NCI-H526 treated with DMSO at 0.1 percent for 48 hours (cell line): ENCODE measurements at regions not wholly inside any gene's neighbourhood (a gene's known extent, or its start where the extent isn't known, plus 50 kb on each side); places are given as distances from the start of the nearest gene placed in this dataset.
"Not testable (repeated sequence)": the region's sequence is repeated elsewhere in the genome, so short reads cannot be mapped to it uniquely, and the experiment has no call there.

Experiments
- DNase-seq: peaks from one replicate; lab custom pipeline; 2025; lab: John Stamatoyannopoulos, UW

DNA sequence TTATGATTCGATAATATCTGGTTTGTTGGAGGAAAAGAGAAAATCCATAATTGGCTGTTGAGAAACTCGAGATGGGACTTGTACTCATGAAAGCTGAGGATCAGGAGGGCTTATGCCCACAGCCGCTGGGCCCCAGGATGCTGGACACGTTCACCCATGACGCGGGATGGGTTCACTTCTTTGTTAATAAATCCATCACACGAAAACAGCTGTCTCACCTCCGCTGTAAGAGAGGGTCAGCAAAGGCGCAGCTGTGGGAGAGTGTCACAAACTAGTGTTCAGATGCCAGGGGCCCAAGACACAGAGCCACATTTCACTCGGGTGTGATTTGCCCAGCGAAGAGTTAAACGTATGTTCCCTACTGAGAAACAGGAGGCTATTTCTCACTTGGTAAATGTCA is 315.1 kb downstream of the THBS2 start:
- no peak for DNase-seq

DNA sequence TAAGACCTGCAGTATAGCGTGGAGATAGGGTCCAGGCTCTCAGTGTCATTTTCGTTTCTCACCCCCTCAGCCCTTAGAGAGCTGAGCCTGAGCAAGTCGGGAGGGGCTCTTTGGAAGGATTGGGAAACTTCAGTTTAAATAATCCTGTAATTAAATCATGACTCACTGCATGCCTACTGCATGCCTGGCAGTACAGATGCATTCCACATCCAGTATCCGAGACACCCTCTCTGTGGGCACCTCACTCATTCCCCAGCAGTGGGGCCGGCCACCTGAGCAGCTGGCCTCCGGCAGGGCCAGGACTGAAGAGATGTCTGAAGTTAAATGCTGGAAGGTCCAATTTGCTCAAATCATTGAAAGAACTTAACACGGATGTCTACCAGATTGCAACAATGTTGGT is 316.6 kb downstream of the THBS2 start:
- DNase-seq: no peak

DNA sequence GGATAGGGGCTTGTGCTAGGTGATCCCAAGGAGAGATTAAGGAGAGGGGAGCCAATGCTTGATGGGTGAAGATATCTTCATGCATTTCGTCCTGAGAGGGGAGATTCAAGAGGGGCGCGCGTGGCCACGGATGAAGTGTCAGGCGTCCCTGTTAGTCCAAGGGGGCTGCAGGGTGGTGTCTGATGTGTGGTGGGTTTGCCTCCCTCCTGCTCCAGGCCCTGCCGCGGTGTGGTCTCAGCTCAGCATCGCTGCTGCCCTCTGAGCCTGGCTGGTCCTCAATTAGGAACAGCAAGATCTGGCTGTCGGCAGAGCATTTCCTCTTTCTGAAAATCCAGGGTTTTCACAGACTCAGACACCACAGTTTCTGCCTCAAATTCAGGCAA is 318.0 kb downstream of the THBS2 start:
- no peak for DNase-seq

DNA sequence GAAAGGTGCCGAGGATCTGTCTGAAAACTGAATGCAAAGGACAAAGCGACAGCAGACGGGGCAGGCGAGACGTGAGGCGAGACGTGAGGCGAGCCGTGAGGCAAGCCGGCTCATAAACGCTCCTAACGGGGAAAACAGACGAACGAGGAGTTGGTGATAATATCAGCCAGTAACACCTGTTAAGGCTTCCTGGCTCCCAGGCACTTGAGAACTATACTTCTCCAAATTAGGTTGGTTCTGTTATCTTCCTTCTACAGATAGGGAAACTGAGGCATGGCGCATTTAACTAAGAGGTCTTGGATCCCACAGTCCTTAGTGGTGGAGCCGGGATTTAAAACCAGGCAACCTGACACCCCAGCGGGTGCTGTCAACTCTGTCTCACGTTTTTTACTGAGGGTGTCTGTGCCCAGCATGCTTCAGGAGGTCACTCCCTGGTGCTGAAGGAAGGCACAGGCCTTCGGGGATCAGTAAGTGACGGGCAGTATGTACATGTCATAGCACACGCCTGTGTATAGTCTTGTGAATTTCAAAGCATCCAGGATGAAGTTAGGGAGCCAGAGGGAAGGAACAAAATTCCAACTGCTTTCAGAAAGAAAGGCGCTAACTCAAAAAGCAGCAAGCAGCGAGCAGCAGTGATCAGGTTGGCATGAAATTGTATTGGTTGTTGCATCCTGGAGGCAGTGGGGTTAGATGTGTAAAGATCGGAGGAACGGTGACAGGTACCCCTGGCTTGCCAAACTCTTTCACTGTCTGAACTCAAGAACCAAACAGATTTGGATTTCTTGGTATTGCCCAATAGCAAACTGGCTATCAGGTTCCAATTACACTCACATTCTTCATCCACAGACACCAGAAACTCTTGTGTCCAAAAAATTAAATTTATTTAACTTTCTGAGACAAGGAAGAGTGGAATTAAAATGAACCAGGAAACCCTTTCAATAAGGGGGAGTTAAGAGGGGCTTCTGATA is 318.7 kb downstream of the THBS2 start:
- no peak for DNase-seq

DNA sequence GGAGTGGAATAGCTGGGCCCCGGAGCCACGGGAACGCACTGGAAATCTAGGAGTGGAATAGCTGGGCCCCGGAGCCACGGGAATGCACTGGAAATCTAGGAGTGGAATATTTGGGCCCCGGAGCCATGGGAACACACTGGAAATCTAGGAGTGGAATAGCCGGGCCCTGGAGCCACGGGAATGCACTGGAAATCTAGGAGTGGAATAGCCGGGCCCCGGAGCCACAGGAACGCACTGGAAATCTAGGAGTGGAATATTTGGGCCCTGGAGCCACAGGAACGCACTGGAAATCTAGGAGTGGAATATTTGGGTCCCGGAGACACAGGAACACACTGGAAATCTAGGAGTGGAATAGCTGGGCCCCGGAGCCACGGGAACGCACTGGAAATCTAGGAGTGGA is 321.5 kb downstream of the THBS2 start:
- not testable (repeated sequence) for DNase-seq

DNA sequence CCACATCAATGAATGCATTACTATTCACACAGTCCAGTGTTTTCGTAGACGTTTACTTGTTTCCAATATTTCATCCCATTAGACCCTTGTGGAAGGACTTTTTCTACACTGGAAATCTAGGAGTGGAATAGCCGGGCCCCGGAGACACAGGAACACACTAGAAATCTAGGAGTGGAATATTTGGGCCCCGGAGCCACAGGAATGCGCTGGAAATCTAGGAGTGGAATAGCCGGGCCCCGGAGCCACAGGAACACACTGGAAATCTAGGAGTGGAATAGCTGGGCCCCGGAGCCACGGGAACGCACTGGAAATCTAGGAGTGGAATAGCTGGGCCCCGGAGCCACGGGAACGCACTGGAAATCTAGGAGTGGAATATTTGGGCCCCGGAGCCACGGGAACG is 322.6 kb downstream of the THBS2 start:
- DNase-seq: not testable (repeated sequence)

DNA sequence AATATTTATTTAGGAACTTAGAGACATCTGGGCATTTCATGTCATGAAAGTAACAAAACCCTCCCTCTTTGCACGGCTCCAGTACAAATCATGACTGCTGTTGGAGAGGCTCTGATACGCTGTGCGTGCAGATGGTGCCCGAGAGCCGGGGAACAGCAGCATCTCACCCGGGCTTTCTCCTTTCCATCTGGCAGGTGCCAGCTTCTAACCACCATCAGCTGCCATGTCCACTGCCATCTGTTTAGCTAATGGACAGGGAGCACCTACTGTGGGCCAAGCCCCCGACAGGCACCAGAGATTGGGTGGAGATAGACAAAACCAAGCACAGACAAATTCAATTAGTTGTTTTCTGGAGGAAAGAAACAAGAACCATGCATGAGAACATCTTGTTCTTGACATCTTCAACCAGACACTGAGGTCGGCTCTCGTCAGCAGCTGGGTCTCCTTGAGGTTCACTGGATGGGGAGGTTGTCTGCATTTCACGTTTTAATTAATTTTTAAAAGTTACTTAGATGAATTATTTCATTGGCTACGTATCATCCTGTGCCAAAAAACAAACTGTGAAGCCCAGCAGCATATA is 323.7 kb downstream of the THBS2 start:
- no peak for DNase-seq

DNA sequence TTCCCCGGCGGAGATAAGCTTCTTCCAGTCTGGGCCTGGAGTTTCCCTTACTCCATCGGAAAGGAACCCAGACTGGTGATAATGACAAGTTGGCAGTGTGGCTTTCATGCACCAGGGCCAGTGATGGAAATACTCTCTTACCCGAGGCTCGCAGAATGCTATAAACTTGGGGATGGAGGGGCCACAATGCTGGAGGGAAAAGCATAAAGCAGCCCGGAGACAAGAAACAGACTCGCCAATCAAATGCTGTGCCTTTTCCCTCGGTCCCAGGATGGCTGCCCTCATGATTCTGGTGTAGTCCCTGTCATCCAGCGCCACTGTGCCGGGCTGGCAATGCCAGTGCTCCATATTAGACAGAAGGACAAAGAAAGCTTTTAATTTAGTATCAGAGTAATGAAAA is 325.6 kb downstream of the THBS2 start:
- no peak for DNase-seq

DNA sequence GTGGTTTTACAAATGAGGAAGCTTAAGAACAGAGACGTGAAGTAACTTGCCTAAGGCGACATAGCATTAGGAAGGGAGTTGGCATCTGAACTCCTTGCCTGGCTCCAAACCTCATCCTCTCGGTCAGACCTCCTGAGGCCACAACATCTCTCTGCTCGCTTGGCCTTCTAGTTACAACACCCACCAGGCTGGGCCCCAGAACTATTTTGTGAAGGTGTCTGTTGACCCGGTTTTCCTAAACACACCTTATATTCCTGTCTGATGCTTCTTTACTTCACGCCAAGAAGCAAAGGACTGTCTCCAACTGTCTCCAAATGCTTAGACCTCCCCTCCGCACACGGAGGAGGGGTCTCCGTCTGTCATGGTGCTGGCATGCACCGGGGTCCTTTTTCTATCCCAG is 326.6 kb downstream of the THBS2 start:
- DNase-seq: no peak

DNA sequence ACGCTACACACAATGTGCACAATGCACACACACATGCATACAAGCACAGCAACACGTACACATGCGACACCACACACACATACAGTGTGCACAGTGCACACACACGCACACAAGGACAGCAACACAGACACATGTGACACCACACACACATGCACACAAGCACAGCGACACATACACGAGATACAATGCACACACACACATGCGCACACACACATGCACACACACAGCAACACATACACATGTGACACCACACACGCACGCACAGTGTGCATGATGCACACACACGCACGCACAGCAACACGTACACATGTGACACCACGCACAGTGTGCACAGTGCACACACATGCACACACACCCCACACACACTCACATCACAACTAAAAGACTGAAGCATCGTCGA is 327.3 kb downstream of the THBS2 start:
- DNase-seq: no peak

DNA sequence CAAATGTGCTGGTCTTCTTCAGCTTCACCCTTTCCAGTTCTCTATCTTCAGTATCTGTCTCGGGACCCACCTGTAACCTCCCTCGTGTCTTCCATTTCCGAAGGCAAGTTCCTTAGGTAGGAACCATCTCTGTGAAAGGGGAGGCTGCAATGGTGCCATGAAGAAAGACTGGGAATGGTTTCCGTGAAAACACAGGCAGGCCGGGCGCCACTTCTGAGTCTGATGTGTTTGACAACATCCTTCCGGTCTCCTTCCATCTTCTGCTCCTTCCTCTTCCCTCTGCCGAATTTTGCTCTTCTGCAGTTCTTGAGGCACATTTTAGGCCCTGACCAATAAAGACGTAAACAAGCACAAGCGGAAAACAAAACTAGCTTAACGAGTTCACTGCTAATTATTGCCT is 328.0 kb downstream of the THBS2 start:
- DNase-seq: no peak

DNA sequence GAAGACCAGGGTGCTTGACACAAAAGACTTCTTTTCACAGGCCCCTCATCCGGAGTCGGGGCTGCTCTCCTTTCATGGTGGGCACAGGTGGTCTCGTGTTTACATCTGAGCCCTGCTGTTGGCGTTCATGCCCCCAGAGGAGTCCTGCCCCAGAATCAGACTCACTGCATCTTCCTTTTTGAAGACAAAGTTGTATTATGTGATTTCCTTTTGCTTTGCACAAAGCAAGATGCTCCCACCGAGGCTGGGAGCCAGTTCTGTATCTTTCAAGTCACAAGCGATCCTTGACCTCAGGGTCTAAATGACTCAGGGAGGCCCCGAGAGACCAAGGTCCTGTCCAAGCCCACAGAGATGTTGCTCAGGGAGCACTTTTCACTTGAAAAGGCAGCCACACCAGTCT is 330.5 kb downstream of the THBS2 start:
- DNase-seq: no peak

DNA sequence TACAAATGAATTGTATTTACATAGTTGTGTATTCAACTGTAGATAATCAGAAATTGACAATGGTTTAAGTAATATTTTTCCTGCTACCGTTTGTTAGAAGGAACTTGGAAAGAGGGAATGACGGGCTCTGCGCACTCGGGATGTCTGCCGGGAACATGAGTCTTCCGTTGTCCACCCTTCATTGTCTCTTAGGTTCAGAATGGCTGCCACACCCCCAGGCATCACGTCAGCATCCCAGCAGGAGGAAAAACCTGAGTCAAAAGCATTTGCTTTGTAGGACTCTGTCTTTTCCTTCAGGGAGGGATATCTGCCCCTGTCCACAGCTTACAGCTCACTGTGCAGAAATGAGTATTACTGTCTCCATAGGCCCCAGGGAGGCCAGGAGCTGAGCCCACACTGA is 331.2 kb downstream of the THBS2 start:
- DNase-seq: no peak

DNA sequence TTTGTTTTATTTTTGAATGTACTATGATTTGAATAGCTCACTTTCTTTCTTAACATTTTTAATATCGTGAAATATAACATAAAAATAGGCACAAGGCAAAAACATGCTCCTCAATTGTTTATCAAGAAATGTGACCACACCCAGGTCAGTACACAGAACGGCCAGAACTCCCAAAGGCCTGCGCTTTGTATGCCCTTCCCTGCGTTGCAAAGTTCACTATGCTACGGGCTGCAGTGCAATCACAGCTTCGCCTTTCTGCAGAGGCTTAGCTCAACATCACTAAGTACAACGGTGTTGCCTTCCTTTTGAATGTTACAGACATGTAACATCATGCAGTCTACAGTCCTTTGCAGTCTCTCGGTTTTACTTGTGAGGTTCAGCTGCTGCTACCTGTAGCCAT is 333.4 kb downstream of the THBS2 start:
- DNase-seq: no peak

DNA sequence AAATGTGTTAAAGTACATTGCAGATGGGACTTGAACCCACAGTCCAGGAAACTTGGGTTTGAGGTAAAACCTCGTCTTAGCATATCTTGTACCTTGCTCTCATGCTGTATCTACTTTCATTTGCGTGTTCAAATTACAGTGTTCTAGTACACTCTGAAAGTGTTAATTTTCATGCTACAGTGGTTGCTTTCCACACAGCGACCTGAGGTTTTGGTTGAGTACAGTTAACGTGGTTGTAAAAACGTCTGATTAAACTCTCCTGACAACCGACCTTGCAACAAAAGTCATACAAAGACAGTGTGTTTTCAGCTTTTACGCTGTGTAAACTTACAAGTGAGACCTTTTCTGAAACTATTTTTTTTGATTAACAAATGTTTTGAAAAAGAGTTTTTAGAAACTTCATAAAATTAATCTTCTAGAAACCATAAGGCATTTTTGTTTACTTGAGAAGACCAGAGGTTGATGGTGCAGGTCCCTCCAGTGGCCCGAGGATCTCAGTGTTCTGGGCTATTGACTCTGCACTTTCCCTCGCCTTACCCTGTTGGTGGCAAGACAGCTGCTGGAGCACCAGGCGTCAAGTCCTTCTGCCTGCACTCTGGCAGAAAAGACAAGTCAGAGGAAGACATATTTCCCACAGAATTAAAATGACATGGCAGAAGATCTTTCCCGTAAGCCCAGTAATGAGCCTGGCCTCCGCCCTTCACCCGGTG is 334.0 kb downstream of the THBS2 start:
- no peak for DNase-seq

DNA sequence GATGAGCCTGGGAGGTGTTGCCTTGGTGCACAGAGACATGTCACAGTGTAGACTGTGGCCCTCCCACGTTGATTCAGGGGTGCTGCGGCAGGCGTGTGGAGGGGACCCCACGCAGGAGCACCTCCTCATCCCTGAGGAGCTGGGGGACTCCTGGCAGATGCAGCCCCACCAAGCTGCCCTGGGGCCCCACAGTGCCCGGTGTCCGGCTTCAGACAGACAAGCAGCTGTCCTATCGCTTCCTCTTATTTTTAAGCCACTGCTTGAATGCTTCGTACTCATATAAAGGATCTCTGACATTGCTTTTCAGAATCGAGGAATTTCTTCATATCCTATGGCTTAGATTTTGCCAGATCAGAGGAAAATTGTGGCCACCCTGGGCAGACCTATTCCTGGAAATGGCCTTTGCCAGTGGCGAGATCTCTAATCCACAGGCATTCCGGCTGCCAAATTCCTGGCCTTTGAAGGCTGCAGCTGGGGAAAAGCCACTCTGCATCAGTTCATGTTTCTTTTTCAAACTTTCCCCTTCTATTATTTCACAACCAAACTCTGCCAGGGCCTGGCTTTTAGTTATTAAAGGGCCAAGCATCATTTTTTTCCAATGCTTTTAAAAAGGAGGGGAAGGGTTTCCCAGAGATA is 337.0 kb downstream of the THBS2 start:
- no peak for DNase-seq

DNA sequence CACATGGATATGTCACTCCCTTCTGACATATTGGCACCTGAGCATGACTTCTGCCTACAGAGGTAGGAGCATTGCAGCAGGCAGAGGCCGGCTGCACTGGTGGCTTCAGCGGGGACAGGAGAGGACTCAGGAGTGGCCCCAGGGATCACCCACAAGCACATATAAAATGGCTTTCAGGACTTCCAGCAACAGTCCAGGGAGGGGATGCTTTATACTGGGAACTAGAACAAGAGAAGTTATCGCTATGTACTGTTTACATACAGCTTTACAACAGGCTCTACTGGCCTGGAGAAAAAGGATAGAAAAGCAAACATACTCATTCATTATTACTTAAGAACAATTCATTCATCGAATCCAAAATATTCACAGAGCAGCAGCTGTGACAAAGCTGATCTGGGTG is 337.8 kb downstream of the THBS2 start:
- no peak for DNase-seq

DNA sequence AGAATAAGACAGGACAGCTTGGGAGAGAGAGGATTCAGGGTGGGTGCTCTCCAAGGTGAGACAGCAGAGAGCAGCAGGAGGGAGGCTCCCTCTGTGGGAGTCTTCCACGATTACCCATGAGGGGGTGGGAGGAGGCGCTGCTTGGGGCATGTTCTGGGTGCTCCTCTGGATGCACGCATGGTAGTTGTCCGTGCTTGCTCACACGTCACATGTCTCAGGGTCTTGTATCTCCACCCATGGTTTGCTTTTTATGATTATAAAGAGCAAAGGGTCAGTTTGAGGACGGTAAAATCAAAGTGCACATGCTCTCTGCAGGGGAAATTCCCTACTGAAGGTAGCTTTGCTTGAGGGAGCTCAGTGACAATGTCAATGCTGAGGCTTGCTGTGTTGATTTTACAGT is 338.4 kb downstream of the THBS2 start:
- DNase-seq: no peak

DNA sequence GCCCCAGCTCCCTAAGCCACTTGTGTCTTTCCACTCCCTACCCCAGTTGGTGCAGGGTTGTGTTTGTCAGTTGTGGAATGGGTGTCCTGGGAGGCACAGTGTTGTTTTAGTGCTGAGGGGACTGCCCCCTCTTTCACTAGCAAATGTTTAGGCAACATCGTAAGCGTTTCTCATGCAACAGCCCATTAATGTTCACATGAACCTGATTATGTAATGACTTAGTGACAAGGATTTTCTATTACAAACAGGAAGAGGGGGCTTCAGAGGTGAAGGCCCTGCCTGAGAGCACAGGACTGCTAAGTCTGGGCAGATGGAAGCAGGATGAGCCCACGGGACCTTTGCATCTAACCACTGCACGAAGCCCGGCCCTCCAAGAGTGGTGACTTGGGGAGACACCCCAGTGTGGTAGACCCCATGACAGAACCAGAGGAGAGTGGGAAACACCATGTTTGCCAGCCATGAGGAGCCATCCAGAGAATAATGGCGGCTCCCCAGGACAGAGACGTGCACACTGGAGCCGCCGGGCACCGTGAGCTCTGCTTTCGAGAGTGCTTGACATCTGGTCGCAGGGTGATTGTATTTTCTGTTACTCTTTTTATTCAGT is 339.7 kb downstream of the THBS2 start:
- no peak for DNase-seq

DNA sequence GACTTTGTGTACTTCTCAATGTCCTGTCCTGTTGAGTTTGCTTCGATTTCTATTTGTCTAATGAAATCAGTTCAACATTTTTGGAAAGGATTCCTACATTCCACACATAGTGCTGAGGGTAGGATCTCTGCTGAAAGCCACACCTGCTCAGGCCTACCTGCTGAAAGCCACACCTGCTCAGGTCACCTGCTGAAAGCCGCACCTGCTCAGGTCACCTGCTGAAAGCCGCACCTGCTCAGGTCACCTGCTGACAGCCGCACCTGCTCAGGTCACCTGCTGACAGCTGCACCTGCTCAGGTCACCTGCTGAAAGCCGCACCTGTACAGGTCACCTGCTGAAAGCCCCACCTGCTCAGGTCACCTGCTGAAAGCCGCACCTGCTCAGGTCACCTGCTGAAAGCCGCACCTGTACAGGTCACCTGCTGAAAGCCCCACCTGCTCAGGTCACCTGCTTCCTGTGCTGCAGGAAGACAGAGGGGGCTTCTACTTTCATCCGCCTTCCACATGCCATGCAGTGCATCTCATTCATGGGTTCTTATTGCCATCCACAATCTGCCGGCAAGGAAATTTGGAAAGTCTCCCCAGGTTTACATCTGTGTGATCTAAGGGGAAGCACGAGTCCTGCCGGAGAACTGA is 340.3 kb downstream of the THBS2 start:
- not testable (repeated sequence) for DNase-seq

DNA sequence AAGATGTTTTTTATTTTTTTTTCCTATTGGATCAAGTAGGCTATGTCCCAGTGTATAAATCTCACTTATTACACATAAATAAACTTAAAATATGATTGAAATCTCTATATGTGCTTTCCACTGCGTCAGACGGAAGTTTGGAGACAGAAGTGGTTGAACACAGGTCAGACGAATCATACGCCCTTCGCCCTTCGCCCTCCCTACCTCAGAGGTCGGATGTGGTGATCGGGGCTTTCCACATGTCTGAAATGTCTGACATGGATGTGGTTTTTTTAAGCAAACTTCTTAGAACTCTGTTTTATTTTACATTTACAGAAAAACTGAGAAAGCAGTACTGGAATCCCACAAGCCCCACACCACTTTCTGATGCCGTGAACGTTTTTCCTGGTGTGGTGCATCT is 344.4 kb downstream of the THBS2 start:
- no peak for DNase-seq

DNA sequence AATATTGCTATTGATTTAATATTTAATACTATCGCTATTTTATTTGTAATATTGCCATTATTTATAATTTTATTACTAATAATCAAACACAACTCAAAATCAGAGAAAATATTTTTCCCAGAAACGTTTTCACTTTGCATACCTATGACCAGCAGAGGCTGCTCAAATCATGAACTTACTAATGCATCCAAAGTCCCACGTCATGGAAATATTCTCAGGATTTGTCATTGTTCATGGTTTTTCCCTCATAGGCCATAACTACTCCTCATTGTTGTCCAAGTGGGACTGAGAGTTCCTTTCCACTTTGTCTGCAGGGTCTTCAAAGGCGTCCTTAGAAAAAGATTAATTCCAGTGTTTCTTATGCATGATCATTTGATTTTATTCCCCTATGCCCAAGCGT is 344.8 kb downstream of the THBS2 start:
- DNase-seq: no peak
